Colonic mucosa (tissue), 4 donors: ENCODE measurements at regions not wholly inside any gene's neighbourhood (a gene's known extent, or its start where the extent isn't known, plus 50 kb on each side); places are given as distances from the start of the nearest gene placed in this dataset.

Source experiments
- DNase-seq: peaks from one replicate; pipeline ENCODE4 v3.0.0-alpha.2; 2020
- H3K27ac ChIP-seq: fragments of 200-600 bp; one replicate; pipeline ENCODE4 v1.8.0; 2021
- H3K27me3 ChIP-seq: fragments of 200-600 bp; one replicate; pipeline ENCODE4 v1.8.0; 2021
- H3K36me3 ChIP-seq: fragments of 200-600 bp; one replicate; pipeline ENCODE4 v1.8.0; 2021
- H3K4me1 ChIP-seq: fragments of 200-600 bp; one replicate; pipeline ENCODE4 v1.8.0; 2021; ENCODE audit warnings: mild to moderate bottlenecking
- H3K4me3 ChIP-seq: fragments of 200-600 bp; one replicate; pipeline ENCODE4 v1.8.0; 2021
- H3K9ac ChIP-seq, 2 donors: one replicate each; pipeline ENCODE4 v1.7.0; 2013; ENCODE audit warnings: control low read depth in 2 of 2, low read depth in 2 of 2, low read length in 2 of 2
- H3K9me3 ChIP-seq: fragments of 200-600 bp; one replicate; pipeline ENCODE4 v1.8.0; 2021
- CTCF ChIP-seq: fragments of 200-600 bp; IDR thresholded peaks from one replicate; pipeline ENCODE4 v1.8.0; 2022; ENCODE audit warnings: antibody characterized with exemption, mild to moderate bottlenecking
- intact Hi-C: fragments of 100-400 bp; cut with DNase I; formaldehyde crosslinking; loops from one replicate; pipeline ENCODE4 v1.14.1; 2022
- donor health status: healthy.
- donor health status: DM: no; HTN: no; CAD: no.
- donor health status: DM: no; HTN: no; CAD: no.

- no peaks in the 10 kb centered on the region for H3K36me3 ChIP-seq
- no peak for DNase-seq
- no peak for TF ChIP-seq CTCF
- no peaks in the 10 kb centered on the region for H3K27me3 ChIP-seq
- no peaks in the 10 kb centered on the region for H3K4me1 ChIP-seq
- no peak overlapping the region for H3K4me3 ChIP-seq
- no peak overlapping the region for H3K9ac ChIP-seq
- no peaks in the 10 kb centered on the region for H3K9me3 ChIP-seq
- no peak overlapping the region for H3K27ac ChIP-seq
- intact Hi-C loops: no loop called here
These were observed 102.7 kb downstream of the ANKRD7 start for GRCh38 chr7:118327174-118327573.

- no peaks in the 10 kb centered on the region for H3K4me1 ChIP-seq
- no peak overlapping the region for H3K4me3 ChIP-seq
- TF ChIP-seq CTCF: no peak
- no peaks in the 10 kb centered on the region for H3K27me3 ChIP-seq
- no peak for DNase-seq
- no peaks in the 10 kb centered on the region for H3K36me3 ChIP-seq
- H3K27ac ChIP-seq: no peak overlapping the region
- intact Hi-C loops: no loop called here
- no peak overlapping the region for H3K9ac ChIP-seq
- no peaks in the 10 kb centered on the region for H3K9me3 ChIP-seq
These were observed 104.2 kb downstream of the ANKRD7 start for GRCh38 chr7:118328505-118329211.

- intact Hi-C loops: no loop called here
These were observed 105.9 kb downstream of the ANKRD7 start for GRCh38 chr7:118330388-118330787.

GRCh38 chr7:118346748-118347147, 122.2 kb downstream of the ANKRD7 start:
- Histone ChIP-seq H3K27ac (no peak overlapping the region), H3K27me3 (no peaks in the 10 kb centered on the region), H3K36me3 (no peaks in the 10 kb centered on the region), H3K9ac (no peak overlapping the region), H3K4me1 (no peaks in the 10 kb centered on the region), H3K9me3 (no peaks in the 10 kb centered on the region), H3K4me3 (no peak overlapping the region)
- DNase-seq: no peak
- intact Hi-C loops: no loop called here
- TF ChIP-seq CTCF: no peak

More at GRCh38 chr7:118330388-118330787, 105.9 kb downstream of the ANKRD7 start:
- H3K36me3 ChIP-seq: no peaks in the 10 kb centered on the region
- no peak overlapping the region for H3K27ac ChIP-seq
- TF ChIP-seq CTCF: no peak
- no peak overlapping the region for H3K9ac ChIP-seq
- H3K4me3 ChIP-seq: no peak overlapping the region
- no peaks in the 10 kb centered on the region for H3K27me3 ChIP-seq
- H3K9me3 ChIP-seq: no peaks in the 10 kb centered on the region
- DNase-seq: no peak
- no peaks in the 10 kb centered on the region for H3K4me1 ChIP-seq

GRCh38 chr7:118349604-118350003, 125.1 kb downstream of the ANKRD7 start:
- intact Hi-C loops: no loop called here
- no peaks in the 10 kb centered on the region for H3K4me1 ChIP-seq
- TF ChIP-seq CTCF: no peak
- no peak overlapping the region for H3K9ac ChIP-seq
- H3K9me3 ChIP-seq: no peaks in the 10 kb centered on the region
- no peak overlapping the region for H3K27ac ChIP-seq
- no peak overlapping the region for H3K4me3 ChIP-seq
- no peaks in the 10 kb centered on the region for H3K36me3 ChIP-seq
- no peak for DNase-seq
- H3K27me3 ChIP-seq: no peaks in the 10 kb centered on the region
